ENCODE measurements at regions not wholly inside any gene's neighbourhood (a gene's known extent, or its start where the extent isn't known, plus 50 kb on each side); places are given as distances from the start of the nearest gene placed in this dataset.
"Not testable (repeated sequence)": the region's sequence is repeated elsewhere in the genome, so short reads cannot be mapped to it uniquely, and the experiment has no call there.

DNA sequence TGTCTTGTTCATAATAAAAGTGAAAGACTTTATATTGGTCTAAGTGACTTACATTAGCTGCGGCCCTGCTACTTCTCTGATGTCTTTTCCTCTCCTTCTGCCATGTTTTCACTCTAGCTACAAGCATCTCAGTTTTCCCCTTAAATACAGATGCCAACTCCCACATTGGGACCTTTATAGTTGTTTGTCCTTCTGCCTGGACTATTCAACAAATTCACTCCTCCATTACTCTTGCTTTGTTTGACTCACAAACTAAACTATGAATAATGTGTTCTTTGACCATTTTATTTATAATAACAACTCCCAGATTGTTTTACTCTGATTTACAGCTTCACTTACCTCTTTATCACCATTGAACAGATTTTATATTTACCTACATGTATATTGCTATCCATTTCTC is 1369.9 kb downstream of the SI start:
- no peak for DNase-seq (ENCODE audit: low spot score)
- POLR2A ChIA-PET (ENCODE audit: low non-redundant PET): no interaction called here
- H3K27ac ChIP-seq: no peak overlapping the region
- TF ChIP-seq, protein P1, sequence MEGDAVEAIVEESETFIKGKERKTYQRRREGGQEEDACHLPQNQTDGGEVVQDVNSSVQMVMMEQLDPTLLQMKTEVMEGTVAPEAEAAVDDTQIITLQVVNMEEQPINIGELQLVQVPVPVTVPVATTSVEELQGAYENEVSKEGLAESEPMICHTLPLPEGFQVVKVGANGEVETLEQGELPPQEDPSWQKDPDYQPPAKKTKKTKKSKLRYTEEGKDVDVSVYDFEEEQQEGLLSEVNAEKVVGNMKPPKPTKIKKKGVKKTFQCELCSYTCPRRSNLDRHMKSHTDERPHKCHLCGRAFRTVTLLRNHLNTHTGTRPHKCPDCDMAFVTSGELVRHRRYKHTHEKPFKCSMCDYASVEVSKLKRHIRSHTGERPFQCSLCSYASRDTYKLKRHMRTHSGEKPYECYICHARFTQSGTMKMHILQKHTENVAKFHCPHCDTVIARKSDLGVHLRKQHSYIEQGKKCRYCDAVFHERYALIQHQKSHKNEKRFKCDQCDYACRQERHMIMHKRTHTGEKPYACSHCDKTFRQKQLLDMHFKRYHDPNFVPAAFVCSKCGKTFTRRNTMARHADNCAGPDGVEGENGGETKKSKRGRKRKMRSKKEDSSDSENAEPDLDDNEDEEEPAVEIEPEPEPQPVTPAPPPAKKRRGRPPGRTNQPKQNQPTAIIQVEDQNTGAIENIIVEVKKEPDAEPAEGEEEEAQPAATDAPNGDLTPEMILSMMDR (conservative IDR thresholded peaks at IDR 0.05; ENCODE audit: low read depth): no peak
- CTCF ChIA-PET: interaction anchor here (0.6 to 1.6 kb wide), 2 partner anchors 25 to 106 kb away, joined by 3 to 4 read pairs; no protein-coding TSS in a partner anchor

DNA sequence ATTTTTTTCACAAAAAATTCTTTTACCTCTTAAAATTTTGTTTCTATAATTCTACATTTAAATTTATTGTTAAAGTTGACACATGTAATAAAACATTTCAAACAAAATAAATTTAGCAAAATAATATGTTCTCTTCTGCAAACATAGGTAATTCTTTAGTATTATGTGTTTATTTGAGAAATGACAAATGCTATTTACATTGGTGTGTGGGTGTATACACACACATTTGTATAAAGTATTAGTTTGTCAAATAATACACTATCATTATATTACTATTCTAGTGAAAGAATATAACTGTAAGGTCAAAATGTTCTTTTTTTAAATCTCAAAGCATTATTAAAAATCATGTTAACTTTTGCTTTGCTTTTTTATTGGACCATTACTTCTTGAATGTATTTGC is 1370.6 kb downstream of the SI start:
- no peak for DNase-seq (ENCODE audit: low spot score)
- ChIA-PET POLR2A (ENCODE audit: low non-redundant PET) (no interaction called here), CTCF (no interaction called here)
- no peak overlapping the region for H3K27ac ChIP-seq
- TF ChIP-seq, protein P1 (conservative IDR thresholded peaks at IDR 0.05; ENCODE audit: low read depth): no peak

DNA sequence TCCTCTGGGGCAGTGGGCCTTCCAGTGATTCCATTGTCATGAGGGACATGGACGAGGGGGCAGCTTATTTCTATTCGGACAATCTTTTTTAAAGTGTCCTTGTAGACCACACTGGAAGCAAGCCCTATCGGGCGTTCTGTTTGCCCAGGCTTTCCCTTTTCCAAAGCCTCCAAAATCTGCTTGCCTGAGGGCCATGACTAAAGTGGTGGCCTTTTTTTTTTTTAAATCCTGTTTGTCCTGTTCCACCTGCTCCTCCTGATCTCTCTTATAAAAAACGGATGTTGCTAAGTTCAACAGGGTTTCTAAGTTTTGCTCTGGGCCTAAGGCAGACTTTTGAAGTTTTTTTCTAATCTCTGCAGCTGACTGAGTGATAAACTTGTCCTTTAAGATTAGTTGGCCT is 1380.1 kb downstream of the SI start:
- H3K27ac ChIP-seq; POLR2A ChIA-PET (ENCODE audit: low non-redundant PET); DNase-seq (ENCODE audit: low spot score); CTCF ChIA-PET: not testable (repeated sequence)

DNA sequence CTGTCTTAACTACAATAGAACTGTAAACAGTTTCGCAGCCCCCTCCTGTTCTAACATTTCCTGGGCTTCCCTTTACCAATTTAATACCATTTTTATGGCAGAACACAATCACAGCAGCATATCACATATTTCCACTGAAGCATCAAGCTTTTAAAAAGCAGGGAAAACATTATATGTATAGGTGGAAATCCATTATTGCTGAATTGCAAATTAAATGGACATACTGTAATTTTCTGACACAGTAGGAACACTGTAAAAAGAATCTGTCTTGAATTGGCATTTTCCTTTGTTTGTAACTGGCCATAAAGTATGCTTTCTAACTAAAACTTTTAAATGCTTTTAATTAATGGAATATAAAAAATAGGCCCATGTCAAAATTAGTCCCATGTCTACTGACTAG is 1385.8 kb downstream of the SI start:
- ChIA-PET POLR2A (ENCODE audit: low non-redundant PET) (no interaction called here), CTCF (no interaction called here)
- TF ChIP-seq, protein P1 (conservative IDR thresholded peaks at IDR 0.05; ENCODE audit: low read depth): no peak
- no peak overlapping the region for H3K27ac ChIP-seq
- DNase-seq (ENCODE audit: low spot score): no peak

DNA sequence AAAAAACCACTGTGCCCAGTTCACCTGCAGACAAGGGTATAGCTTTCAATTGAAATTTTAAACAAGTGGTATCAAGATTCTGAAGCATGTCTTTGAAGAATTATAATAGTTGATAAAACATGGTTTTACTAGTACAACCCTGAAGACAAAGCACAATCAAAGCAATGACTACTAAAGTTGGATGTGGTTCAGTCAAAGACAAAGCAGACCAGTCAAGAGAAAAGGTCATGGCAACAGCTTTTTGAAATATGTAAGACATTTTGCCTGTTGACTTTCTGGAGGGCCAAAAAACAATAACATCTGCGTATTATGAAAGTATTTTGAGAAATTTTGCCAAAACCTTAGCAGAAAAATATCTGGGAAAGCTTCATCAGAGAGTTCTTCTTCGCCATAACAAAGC is 1393.6 kb downstream of the SI start:
- no peak overlapping the region for H3K27ac ChIP-seq
- POLR2A ChIA-PET (ENCODE audit: low non-redundant PET): no interaction called here
- TF ChIP-seq, protein P1 (conservative IDR thresholded peaks at IDR 0.05; ENCODE audit: low read depth): no peak
- no peak for DNase-seq (ENCODE audit: low spot score)
- CTCF ChIA-PET: interaction anchor here (0.7 to 1.4 kb wide), 2 partner anchors 13 to 24 kb away, joined by 3 to 4 read pairs; no protein-coding TSS in a partner anchor

DNA sequence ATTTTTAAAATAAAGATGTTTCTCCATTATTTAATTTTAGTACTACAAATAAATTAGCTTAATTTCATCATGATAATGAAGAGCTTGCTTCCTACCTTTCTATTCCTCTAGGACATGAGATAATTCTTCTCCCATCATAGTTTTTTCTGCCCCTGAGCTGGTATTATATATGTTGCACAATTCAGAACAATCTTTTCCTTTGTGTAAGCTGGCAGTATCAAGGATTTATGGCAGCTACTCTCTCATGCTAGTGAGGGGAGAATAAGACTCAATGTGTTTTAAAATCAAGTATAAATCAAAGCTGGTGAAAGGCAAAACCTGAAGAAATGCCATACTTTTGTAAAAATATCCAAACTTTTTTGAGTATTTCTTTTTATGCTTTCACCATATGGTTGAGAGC is 1405.3 kb downstream of the SI start:
- TF ChIP-seq, protein P1 (conservative IDR thresholded peaks at IDR 0.05; ENCODE audit: low read depth): no peak
- no peak overlapping the region for H3K27ac ChIP-seq
- POLR2A ChIA-PET (ENCODE audit: low non-redundant PET): no interaction called here
- CTCF ChIA-PET: interaction anchor here (0.6 kb wide), 1 partner anchor 1206 kb away, joined by 5 read pairs; no protein-coding TSS in a partner anchor
- no peak for DNase-seq (ENCODE audit: low spot score)

DNA sequence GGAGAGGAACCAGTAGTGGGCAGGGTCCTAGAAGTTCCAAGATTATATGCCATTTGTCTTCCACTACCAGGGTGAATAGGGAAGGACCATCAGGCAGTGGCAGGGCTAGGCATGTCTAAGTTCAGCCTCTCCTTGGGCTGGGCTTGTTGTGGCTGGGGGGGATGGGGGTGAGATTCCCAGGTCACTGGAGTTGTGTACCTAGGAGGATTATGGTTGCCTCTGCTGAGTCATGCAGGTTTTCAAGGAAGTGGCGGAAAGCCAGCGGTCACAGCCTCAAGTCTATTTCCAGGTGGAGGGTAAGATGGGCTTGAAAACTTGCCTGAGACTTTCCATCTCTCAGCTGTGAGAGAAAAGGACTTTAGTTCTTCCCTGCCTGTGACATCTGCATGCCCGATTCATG is 1407.1 kb downstream of the SI start:
- CTCF ChIA-PET: no interaction called here
- POLR2A ChIA-PET (ENCODE audit: low non-redundant PET): no interaction called here
- peak overlapping the region; percentile 15 for H3K27ac ChIP-seq
- DNase-seq (ENCODE audit: low spot score): no peak
- TF ChIP-seq, protein P1 (conservative IDR thresholded peaks at IDR 0.05; ENCODE audit: low read depth): no peak
